ENCODE measurements at regions not wholly inside any gene's neighbourhood (a gene's known extent, or its start where the extent isn't known, plus 50 kb on each side); places are given as distances from the start of the nearest gene placed in this dataset.

GRCh38 chr20:50399917-50400704, 110.1 kb upstream of the PTPN1 start:
- no peak overlapping the region for H3K4me2 ChIP-seq (ENCODE audit: insufficient read depth, low read length)
- no peaks in the 10 kb centered on the region for H4K20me1 ChIP-seq (replicated peaks; ENCODE audit: control insufficient read depth, extremely low read depth, insufficient read depth, low read length)
- ChIA-PET CTCF (interaction anchor here (0.5 to 1.5 kb wide), 5 partner anchors 60 to 212 kb away, joined by 3 to 5 read pairs (median 3); no protein-coding TSS in a partner anchor), POLR2A (no interaction called here)
- H3K27me3 ChIP-seq (ENCODE audit: control insufficient read depth in 2 of 2, insufficient read depth in 2 of 2, low read length in 2 of 2): peaks cover 3 to 5% of the 10 kb centered on the region in 2 experiments
- intact Hi-C loops (cut with micrococcal nuclease) (loop anchor here (2.0 kb wide), 1 partner anchor 61 kb away; no protein-coding TSS in a partner anchor), dilution Hi-C loops (cut with MboI; ENCODE audit: extremely low pct_ligation_motif_present, low sequenced_read_pairs) (no loop called here)
- H3K79me2 ChIP-seq (ENCODE audit: control insufficient read depth, insufficient read depth, low read length): no peaks in the 10 kb centered on the region
- H2AFZ ChIP-seq (ENCODE audit: low read depth, low read length): peak overlapping the region; percentile 25
- TF ChIP-seq MYC (IDR thresholded peaks at IDR 0.05; ENCODE audit: low read depth, low read length) (no peak), JUN (IDR thresholded peaks at IDR 0.05; ENCODE audit: borderline replicate concordance, insufficient read depth, insufficient read length, low read depth) (no peak), POLR2AphosphoS5 (IDR thresholded peaks at IDR 0.05; ENCODE audit: insufficient read depth, low read depth, low read length) (no peak), POLR2A (IDR thresholded peaks at IDR 0.05; ENCODE audit: low read depth, low read length) (no peak), GATA2 (IDR thresholded peaks at IDR 0.05; ENCODE audit: insufficient read depth, insufficient read length, low read depth, low read length) (no peak)
- H3K27ac ChIP-seq (ENCODE audit: insufficient read depth, low read depth, low read length): no peak overlapping the region
- no peak overlapping the region for H3K9ac ChIP-seq (replicated peaks; ENCODE audit: extremely low read depth, insufficient read depth, low read length)
- H3K4me1 ChIP-seq (ENCODE audit: control insufficient read depth, extremely low read depth, insufficient read depth, low read length): peaks cover 3% of the 10 kb centered on the region
- H3K4me3 ChIP-seq (replicated peaks in 1 of 3; ENCODE audit: insufficient read depth in 1 of 3, low read depth in 1 of 3, low read length in 3 of 3): no peak overlapping the region
- no TSS peak for BruUV-seq (replicated peaks)
- no peaks in the 10 kb centered on the region for H3K9me3 ChIP-seq (replicated peaks; ENCODE audit: control insufficient read depth, insufficient read depth, low read length)
- H3K9me1 ChIP-seq (replicated peaks; ENCODE audit: control insufficient read depth, extremely low read depth, insufficient read depth, low read length): no peaks in the 10 kb centered on the region
- DNase-seq (ENCODE audit: low read depth, low spot score): peak; percentile 30
- peak; percentile 42 for FAIRE-seq
- no peaks in the 10 kb centered on the region for H3K36me3 ChIP-seq (ENCODE audit: control insufficient read depth in 2 of 2, extremely low read depth in 1 of 2, insufficient read depth in 2 of 2, low read length in 2 of 2)

- no peaks in the 10 kb centered on the region for H3K9me3 ChIP-seq (replicated peaks; ENCODE audit: control insufficient read depth, insufficient read depth, low read length)
- POLR2A ChIA-PET: no interaction called here
- no peak overlapping the region for H3K27ac ChIP-seq (ENCODE audit: insufficient read depth, low read depth, low read length)
- dilution Hi-C loops (cut with MboI; ENCODE audit: extremely low pct_ligation_motif_present, low sequenced_read_pairs) (no loop called here), intact Hi-C loops (cut with micrococcal nuclease) (loop anchor here (2.0 kb wide), 1 partner anchor 60 kb away; no protein-coding TSS in a partner anchor)
- peaks cover 5 to 9% of the 10 kb centered on the region in 2 experiments for H3K27me3 ChIP-seq (ENCODE audit: control insufficient read depth in 2 of 2, insufficient read depth in 2 of 2, low read length in 2 of 2)
- TF ChIP-seq CTCF (IDR thresholded peaks at IDR 0.05; ENCODE audit: extremely low read depth in 1 of 2, insufficient read depth in 1 of 2, low read depth in 1 of 2, low read length in 2 of 2) (no peak), JUN (IDR thresholded peaks at IDR 0.05; ENCODE audit: borderline replicate concordance, insufficient read depth, insufficient read length, low read depth) (no peak), MYC (IDR thresholded peaks at IDR 0.05; ENCODE audit: low read depth, low read length) (no peak), MAX (IDR thresholded peaks at IDR 0.05; ENCODE audit: insufficient read depth, insufficient read length) (no peak), POLR2AphosphoS5 (IDR thresholded peaks at IDR 0.05; ENCODE audit: insufficient read depth, low read depth, low read length) (no peak), POLR2A (IDR thresholded peaks at IDR 0.05; ENCODE audit: low read depth, low read length) (no peak), FOS (IDR thresholded peaks at IDR 0.05; ENCODE audit: borderline replicate concordance, insufficient read depth, low read length) (no peak), GATA2 (IDR thresholded peaks at IDR 0.05; ENCODE audit: insufficient read depth, insufficient read length, low read depth, low read length) (no peak), EZH2 (IDR thresholded peaks at IDR 0.05; ENCODE audit: borderline replicate concordance, low read depth, low read length, severe bottlenecking) (no peak)
- no peaks in the 10 kb centered on the region for H4K20me1 ChIP-seq (replicated peaks; ENCODE audit: control insufficient read depth, extremely low read depth, insufficient read depth, low read length)
- no TSS peak for BruUV-seq (replicated peaks)
- no peak for FAIRE-seq
- DNase-seq (ENCODE audit: low read depth, low spot score): no peak
- H3K4me2 ChIP-seq (ENCODE audit: insufficient read depth, low read length): no peak overlapping the region
- no peak overlapping the region for H2AFZ ChIP-seq (ENCODE audit: low read depth, low read length)
- H3K9me1 ChIP-seq (replicated peaks; ENCODE audit: control insufficient read depth, extremely low read depth, insufficient read depth, low read length): no peaks in the 10 kb centered on the region
- CTCF ChIA-PET: interaction anchor here (0.7 to 1.5 kb wide), 4 partner anchors 60 to 214 kb away, joined by 3 to 5 read pairs (median 5); no protein-coding TSS in a partner anchor
- no peaks in the 10 kb centered on the region for H3K36me3 ChIP-seq (ENCODE audit: control insufficient read depth in 2 of 2, extremely low read depth in 1 of 2, insufficient read depth in 2 of 2, low read length in 2 of 2)
- no peak overlapping the region for H3K4me3 ChIP-seq (replicated peaks in 1 of 3; ENCODE audit: insufficient read depth in 1 of 3, low read depth in 1 of 3, low read length in 3 of 3)
- no peak overlapping the region for H3K9ac ChIP-seq (replicated peaks; ENCODE audit: extremely low read depth, insufficient read depth, low read length)
- H3K79me2 ChIP-seq (ENCODE audit: control insufficient read depth, insufficient read depth, low read length): no peaks in the 10 kb centered on the region
- peaks cover 3% of the 10 kb centered on the region for H3K4me1 ChIP-seq (ENCODE audit: control insufficient read depth, extremely low read depth, insufficient read depth, low read length)
Measured at GRCh38 chr20:50400705-50401586, 109.2 kb upstream of the PTPN1 start.

Data from endothelial cell of umbilical vein (primary cell).